ENCODE measurements at regions not wholly inside any gene's neighbourhood (a gene's known extent, or its start where the extent isn't known, plus 50 kb on each side); places are given as distances from the start of the nearest gene placed in this dataset.

- no peak for DNase-seq (ENCODE audit: low read depth)
- TF ChIP-seq CTCF (IDR thresholded peaks at IDR 0.05; ENCODE audit: low read depth, low read length, missing control alignments), result no peak
- no peak overlapping the region for H3K4me3 ChIP-seq (ENCODE audit: low read depth, low read length)
Measured at GRCh38 chr3:46124216-46125177, 83.6 kb downstream of the CCR1 start.

GRCh38 chr3:46123646-46124045 lies 84.5 kb downstream of the CCR1 start:
- no peak overlapping the region for H3K4me3 ChIP-seq (ENCODE audit: low read depth, low read length)
- DNase-seq (ENCODE audit: low read depth), result no peak
- TF ChIP-seq CTCF (IDR thresholded peaks at IDR 0.05; ENCODE audit: low read depth, low read length, missing control alignments), result no peak

GRCh38 chr3:46122091-46122490 lies 86.0 kb downstream of the CCR1 start:
- H3K4me3 ChIP-seq (ENCODE audit: low read depth, low read length), result no peak overlapping the region
- no peak for DNase-seq (ENCODE audit: low read depth)
- no peak for TF ChIP-seq CTCF (IDR thresholded peaks at IDR 0.05; ENCODE audit: low read depth, low read length, missing control alignments)

GRCh38 chr3:46120983-46121382 lies 87.1 kb downstream of the CCR1 start:
- DNase-seq (ENCODE audit: low read depth), result no peak

GRCh38 chr3:46119709-46120498 lies 88.2 kb downstream of the CCR1 start:
- no peak overlapping the region for H3K4me3 ChIP-seq (ENCODE audit: low read depth, low read length)
- no peak for TF ChIP-seq CTCF (IDR thresholded peaks at IDR 0.05; ENCODE audit: low read depth, low read length, missing control alignments)
- DNase-seq (ENCODE audit: low read depth), result no peak

More at GRCh38 chr3:46120983-46121382, 87.1 kb downstream of the CCR1 start:
- TF ChIP-seq CTCF (IDR thresholded peaks at IDR 0.05; ENCODE audit: low read depth, low read length, missing control alignments), result no peak
- no peak overlapping the region for H3K4me3 ChIP-seq (ENCODE audit: low read depth, low read length)

- TF ChIP-seq CTCF (IDR thresholded peaks at IDR 0.05; ENCODE audit: low read depth, low read length, missing control alignments), result no peak
Measured at GRCh38 chr3:46119253-46119652, 88.9 kb downstream of the CCR1 start.

More at GRCh38 chr3:46119253-46119652, 88.9 kb downstream of the CCR1 start:
- H3K4me3 ChIP-seq (ENCODE audit: low read depth, low read length), result no peak overlapping the region
- no peak for DNase-seq (ENCODE audit: low read depth)
